NCI-H748 (cell line): ENCODE measurements at regions not wholly inside any gene's neighbourhood (a gene's known extent, or its start where the extent isn't known, plus 50 kb on each side); places are given as distances from the start of the nearest gene placed in this dataset.
"Not testable (repeated sequence)": the region's sequence is repeated elsewhere in the genome, so short reads cannot be mapped to it uniquely, and the experiment has no call there.

Experiments
- DNase-seq: peaks from one replicate; lab custom pipeline; 2025; ENCODE audit not compliant: unreplicated experiment; lab: John Stamatoyannopoulos, UW

DNA sequence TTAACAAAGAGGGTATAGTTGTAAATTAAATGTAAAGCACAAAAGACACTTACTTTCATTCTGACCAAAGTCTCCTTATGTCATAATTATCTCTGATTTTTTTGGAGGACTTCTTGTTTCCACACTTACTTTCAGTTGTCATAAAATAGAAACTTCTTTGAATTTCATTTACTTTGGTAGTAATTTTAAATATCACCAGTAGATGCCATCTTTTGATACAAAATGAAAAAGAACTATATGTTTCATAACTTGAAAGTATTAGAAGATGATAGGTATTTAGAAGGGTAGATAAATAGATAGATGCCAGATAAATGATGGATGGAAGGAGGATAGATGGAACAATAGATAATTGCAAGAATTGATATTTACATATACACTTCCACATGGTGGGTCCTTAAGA is 1865.3 kb upstream of the CDH9 start:
- peak; percentile 61 for DNase-seq

DNA sequence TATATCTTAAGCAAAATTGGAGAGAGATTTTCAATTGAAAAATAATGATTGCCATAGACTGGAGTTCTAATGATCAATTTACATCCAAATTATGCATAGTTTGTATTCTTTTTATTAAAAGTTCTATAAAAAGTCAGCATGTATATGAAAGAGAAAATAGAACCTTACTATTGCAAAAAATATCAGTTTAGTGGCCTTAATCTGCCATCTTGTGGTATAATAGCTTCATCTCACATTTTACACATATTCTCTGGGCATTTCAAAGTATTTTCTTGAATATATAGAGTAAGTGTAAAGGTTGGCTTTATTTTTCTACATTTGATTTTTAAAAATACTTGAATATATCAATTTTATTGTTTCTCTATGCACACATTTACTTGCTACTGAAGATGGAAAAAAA is 1858.6 kb upstream of the CDH9 start:
- DNase-seq, result peak; percentile 78

DNA sequence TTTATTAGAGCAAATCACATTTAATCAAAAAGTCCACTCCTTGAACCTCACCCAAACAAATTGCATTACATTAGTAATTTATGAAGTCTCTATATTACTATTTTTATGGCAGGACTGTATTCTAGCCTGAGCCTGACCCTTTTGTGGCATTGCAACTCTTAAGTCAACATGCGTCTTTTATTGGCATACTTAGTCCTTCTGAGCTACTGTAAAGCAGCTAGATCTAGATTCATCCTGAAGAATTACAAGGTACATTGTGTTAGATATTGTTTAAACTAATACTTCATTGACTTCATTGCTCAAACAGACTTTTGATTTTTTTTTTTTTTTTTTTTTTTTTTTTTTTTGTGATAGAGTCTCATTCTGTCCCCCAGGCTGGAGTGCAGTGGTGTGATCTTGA is 1842.5 kb upstream of the CDH9 start:
- DNase-seq, result no peak

DNA sequence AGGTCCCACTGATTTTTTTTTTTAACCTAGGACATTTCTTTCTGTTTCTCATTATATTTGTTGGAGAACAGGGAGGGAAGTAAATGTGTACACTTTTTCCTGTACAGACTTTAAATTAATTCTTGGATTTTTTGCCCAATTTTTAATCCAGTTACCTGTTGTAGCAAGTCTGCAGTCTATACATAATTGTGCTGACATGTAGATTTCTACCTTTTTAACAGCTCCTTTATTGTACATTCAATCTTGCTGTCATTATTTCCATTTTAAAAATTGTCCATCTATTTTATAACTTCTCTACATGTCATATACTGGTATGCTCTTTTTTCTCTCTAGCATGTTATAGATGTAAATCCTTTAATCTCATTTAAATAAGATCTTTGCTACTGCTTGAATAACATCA is 1838.7 kb upstream of the CDH9 start:
- no peak for DNase-seq

DNA sequence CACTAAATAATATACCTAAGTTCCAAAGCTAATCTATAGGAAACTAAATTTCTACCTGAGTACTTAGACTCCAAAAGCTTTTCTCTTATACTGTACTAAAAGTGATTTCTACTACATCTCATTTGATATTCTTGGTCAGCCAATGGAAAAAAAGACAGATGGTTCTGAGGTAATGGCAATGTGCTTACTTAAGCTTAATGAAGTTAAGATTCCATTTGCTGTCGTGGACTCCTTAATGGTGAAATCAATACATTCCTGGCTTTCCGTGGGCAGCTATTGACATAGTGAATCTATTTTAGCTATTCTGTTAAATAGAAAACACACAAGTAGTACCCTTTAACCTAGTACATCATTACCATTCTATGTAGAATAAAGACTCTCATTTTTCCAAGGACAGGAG is 1825.6 kb upstream of the CDH9 start:
- DNase-seq, result peak; percentile 85

DNA sequence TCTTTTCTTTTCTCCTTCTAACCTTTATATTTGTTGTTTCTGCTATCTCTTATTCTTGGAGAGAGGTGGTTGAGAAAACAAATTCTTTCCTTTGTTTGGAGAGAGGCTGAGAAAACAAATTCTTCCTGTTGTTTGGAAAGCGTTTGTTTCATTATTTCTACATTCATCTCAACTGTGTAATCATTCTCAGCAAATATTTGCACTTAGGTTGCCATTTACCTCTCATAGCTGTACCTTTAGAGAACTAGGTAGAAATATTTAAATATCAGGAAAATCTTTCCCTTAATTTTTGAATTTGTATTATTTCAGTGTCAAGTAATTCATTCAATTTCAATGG is 1824.4 kb upstream of the CDH9 start:
- DNase-seq, result peak; percentile 97

DNA sequence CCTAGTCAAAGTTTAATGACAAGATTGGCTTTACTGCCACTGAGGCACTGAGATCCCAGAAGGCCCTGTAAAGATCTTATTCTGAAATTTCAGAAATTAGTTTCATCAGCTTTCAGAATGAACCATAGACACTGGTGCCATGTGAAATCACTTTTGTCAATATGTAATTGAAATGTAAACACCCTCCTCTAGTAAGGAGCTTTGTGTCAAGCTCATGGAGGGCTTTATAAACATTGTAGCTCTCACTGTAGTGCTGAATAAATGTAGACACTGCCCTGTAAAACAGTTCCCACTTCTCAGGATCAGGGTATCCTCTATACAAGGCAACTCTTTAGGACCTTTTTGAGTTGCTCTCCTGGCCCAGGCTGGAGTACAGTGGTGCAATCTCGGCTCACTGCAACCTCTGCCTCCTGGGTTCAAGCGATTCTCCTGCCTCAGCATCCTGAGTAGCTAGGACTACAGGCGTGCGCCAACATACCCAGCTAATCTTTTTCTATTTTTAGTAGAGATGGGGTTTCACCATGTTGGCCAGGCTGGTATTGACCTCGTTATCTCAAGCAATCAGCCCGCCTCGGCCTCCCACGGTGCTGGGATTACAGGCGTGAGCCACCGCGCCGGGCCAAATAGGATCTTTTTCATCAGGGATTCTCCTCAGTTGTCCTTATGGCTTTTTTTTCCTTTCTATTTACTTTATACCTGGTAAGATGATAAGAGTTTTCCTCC is 1823.9 kb upstream of the CDH9 start:
- DNase-seq, result peak; percentile 98

DNA sequence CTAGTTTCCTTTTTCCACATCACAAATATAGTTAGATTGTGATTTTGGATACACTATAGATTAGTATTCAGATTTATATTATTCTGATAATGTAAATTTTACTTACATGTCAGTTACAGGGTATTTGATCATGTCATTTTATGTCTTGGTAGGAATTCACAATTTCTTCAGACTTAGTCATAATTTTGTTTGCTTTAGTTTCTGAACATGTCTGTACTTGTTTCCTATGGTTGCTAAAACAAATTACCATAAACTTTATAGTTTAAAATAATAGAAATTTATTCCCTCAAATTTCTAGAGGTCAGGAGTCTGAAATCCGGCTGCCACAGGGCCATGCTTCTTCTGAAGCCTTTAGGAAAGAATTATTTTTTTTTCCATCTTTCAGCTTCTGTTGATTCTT is 1817.2 kb upstream of the CDH9 start:
- no peak for DNase-seq

DNA sequence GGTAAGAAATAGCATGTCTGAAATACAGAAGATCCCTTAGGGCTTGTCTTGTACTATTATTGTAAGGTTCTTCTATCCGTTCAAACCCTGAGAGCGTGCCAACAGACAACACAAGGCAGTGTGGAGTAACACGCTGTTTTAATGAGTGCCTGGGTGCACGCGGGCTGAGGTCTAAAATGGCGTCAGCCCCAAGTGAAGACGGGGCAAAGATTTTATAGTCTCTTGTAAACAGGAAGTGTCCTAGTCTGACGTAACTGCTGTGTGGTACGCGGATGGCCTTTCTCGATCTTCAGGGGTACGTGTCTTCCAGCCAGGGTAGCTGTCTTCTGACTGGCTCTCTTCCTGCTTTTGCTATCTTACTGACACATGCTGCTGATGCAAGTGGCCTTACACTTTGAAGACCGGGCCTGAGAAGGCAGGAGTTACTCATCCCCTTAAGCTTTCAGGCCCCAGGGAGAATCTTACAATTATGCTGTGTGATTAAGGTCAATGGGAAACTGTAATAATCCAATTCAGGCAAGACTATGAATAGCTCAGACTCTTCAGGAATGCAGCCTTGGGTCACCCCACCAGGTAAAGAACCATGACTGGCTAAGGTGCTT is 1812.0 kb upstream of the CDH9 start:
- no peak for DNase-seq

DNA sequence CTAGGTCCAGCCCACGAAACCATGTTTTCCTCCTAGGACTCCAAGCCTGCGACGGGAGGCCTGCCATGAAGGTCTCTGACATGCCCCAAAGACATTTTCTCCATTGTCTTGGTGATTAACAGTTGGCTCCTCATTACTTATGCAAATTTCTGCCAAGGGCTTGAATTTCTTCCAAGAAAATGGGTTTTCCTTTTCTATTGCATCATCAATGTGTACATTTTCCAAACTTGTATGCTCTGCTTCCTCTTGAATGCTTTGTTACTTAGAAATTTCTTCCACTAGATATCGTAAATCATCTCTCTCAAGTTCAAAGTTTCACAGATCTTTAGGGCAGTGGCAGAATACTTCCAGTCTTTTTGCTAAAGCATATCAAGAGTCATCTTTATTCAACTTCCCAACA is 1792.7 kb upstream of the CDH9 start:
- no peak for DNase-seq

DNA sequence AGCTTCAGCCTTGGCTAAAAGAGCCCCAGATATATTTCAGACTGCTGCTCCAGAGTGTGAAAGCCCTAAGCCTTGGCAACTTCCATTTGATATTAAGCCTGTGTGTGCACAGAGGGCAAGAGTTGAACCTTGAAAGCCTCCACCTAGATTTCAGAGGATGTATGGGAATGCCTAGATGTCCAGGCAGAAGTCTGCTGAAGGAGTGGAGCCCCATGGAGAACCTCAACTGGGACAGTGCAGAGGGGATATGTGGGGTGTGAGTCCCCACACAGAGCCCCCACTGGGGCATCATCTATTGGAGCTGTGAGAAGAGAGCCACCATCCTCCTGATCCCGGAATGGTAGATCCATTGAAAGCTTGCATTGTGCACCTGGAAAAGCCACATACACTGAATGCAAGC is 1784.8 kb upstream of the CDH9 start:
- DNase-seq, result no peak

DNA sequence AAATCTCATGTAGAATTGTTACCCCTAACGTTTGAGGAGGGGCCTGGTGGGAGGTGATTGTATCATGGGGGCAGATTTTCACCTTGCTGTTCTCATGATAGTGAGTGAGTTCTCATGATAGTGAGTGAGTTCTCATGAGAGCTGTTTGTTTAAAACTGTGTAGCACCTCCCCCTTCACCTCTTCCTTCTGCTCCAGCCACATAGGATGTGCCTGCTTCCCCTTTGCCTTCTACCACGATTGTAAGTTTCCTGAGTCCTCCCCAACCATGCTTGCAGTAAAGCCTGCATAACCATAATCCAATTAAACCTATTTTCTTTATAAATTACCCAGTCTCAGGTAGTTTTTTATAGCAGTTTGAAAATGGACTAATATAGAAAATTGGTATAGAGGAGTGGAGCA is 1783.7 kb upstream of the CDH9 start:
- DNase-seq, result no peak

DNA sequence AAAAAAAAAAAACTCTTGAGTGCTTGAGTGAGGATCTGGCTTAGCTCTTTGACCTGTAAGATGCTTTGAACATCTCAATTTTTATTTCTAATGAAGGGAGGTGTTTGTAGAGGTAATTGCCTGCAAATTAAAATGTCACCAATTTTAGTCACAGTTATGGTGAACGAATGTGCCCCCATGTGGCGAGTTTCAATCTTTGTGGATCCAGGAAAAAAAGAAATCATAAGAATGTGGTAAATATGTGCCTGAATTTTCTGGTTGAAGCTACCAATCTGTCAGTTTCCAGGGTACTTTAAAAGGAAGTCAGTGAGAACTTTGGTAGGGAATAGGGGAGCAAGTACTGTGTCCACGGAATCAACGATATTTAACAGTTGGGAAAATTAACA is 1772.4 kb upstream of the CDH9 start:
- no peak for DNase-seq

DNA sequence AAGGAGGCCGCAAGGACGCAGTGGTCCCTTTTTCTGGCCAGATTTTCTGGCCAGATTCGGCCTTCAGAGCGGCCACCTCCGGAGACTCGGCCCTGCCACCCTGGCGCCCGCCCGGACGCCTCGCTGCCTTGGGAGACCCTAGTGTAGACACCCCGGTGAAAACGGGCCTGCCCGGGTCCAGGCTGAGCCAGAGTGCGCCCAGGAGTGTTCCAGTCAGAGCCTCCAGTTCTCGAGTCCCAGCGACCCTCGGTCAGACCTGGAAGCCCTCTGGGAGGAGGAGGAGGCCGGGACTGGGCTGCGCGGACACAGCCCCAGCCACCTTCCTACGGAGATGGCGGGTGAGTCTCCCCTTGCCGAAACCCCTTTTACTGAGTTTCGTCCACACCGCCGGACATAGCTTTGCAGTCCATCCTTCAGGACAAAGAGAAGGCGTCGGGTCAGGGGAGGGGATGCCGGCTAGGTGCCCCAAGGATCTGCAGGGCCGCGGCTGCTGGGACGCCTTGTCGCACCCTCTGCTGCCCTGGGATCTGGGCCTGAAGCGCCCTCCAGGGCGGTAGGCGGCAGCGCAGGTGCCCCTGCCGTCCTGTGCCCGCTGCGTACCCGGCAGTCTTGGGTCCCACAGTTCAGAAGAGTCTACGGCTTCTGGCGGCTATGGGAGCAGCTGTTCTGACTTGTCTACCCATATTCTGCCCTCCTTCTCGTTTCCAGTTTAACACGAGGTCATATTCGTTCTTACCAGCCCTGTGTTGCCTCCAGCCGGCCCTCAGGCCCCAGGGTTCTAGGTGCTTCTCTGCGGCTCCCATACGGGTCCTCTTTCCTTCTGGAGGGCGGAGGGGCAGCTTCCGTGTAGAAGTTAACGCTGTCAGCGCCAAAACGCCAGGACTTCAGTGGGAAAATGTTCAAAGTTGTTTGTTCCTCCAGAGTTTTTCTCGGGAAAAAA is 1771.7 kb upstream of the CDH9 start:
- no peak for DNase-seq

DNA sequence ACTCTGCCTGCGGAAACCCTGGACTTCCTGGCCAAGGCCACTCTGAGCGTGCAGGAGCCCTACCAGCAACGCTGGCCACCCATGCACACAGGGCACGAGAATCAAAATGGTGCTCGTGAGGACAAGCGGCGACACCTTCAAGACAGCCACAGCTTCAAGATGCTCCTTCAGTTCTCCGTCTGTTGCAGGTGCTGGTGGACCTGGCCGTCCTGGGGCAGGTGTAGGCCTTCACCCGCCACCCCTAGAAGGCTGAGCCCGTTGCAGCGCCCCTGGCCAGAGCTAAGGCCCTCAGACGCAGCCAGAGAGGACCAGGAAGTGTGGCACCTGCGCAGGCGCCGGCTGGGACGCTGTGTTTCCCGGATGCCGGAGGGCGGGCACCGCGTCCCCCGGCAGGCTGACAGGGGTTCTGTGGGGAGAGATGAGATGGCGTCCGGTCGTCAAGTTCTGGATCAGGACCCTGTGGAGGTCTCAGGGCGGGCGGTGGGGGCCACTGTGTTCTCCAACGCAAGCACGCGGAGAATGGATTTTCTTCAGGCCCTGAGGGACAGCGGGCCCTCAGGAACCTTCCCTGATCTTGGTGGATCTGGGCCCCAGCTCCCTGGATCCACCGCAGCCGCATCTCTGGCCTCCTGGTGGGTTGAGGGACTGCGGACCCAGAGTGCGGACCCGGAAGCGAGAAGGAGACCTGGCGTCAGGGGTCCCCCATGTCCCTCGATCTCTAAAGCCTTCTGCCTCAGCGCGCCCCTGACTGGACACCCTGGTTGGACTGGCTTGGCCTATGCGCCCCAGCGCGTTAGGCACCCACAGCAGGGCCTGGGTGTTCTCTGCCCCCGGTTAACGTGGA is 1770.8 kb upstream of the CDH9 start:
- DNase-seq, result no peak

DNA sequence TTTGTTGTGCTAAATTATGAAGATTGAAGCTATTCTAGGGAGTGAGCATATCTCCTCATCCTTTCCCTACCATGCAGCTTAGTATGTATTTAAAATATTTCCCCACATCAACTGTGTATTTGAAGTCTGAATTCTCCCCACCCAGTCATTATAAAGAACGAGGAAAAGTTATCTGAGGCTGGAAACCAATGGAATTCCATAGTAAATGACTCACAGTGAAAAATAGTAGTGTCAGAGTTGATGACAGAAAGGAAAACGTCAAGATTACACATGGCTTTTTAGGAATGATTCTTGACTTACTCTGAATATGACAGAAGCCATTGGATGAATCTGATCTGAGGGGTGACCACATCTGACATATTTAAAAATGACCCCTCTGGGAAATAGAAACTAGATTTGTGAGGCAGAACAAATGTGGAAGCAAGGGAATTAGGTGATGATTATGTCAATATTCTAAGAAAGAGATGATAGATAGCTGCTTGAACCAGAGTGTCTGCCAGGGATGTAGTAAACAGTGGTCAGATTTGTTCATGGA is 1768.9 kb upstream of the CDH9 start:
- no peak for DNase-seq

DNA sequence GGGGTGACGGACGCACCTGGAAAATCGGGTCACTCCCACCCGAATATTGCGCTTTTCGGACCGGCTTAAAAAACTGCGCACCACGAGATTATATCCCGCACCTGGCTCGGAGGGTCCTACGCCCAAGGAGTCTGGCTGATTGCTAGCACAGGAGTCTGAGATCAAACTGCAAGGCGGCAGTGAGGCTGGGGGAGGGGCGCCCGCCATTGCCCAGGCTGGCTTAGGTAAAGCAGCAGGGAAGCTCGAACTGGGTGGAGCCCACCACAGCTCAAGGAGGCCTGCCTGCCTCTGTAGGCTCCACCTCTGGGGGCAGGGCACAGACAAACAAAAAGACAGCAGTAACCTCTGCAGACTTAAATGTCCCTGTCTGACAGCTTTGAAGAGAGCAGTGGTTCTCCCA is 1760.6 kb upstream of the CDH9 start:
- not testable (repeated sequence) for DNase-seq

DNA sequence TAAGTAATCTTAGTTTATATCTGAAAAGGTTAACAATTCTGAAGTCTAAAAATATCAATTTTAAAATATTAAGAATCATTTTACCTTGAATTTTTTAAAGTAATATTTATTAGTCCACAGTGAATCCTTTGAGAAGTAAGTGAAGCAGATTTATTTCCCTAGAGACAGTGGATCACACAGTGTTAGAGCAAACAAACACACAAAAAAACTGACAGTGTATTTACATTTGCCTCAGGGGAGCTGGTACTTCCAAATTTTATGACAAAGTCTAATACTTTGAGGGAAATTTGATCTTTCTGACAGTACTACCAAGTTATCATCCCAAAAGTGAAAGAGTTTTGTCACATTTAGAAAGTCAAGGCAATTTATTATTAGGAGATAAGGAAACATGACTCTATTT is 1750.6 kb upstream of the CDH9 start:
- peak; percentile 86 for DNase-seq

DNA sequence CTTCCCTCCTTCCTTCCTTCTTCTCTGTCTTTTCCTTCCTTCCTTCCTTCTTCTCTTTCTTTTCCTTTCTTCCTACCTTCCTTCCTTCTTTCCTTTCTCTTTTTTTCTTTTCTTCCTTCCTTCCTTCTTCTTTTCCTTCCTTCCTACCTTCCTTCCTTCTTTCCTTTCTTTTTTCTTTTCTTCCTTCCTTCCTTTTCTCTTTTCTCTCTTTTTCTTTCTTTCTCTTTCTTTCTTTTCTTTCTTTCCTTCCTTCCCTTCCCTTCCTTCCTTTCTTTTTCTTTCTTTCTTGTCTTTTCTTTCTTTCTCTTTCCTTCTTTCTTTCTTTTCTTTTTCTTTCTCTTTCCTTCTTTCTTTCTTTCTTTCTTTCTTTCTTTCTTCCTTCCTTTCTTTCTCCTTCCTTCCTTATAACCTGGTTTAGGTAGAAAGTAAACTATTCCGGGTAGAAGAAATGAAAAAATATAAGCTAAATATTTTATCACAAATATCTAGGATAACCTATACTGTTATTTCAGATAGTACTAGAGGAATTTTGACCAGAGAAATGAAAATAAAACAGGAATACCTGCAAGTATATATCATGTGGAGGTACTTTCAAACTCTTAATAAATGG is 1741.8 kb upstream of the CDH9 start:
- DNase-seq, result no peak

DNA sequence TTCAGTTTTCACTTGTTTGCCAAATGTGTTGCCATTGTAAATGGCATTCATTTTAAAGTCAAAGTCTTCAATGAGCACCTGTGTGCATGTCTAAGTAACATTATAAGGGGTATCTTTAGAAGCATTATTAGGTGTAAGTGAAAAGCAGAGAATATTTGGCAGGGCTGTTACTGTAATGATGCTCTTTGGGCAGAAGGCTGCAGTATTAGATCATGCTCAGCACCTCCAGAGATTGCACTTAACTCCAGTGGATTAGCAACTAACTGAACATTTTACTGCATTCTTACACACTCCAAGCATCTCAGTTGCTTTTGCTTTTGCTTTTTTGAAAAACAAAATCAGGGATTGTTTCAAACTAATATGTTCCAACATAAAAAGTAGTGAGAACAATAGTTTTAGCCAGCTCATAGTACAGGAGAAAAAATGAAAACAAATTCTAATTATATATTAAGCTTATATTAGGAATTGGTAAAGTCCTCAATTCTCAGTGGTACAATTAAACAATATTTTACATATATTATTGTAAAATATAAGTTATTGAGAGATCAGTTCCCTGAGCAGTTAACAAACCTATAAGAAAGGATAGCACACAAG is 1740.9 kb upstream of the CDH9 start:
- peak; percentile 89 for DNase-seq
